Trophoblast cell (in vitro differentiated cells and primary cell): ENCODE measurements at regions not wholly inside any gene's neighbourhood (a gene's known extent, or its start where the extent isn't known, plus 50 kb on each side); places are given as distances from the start of the nearest gene placed in this dataset.

ENCODE experiments used
- DNase-seq, 2 donors: peaks; one replicate each; pipeline ENCODE4 v3.0.0-alpha.2; 2016
- H2AFZ ChIP-seq: 2 replicates; pipeline ENCODE4 v1.6.1; 2013; ENCODE audit warnings: low read length, moderate library complexity, mild to moderate bottlenecking; ENCODE audit not compliant: insufficient read depth, poor library complexity
- H2AK5ac ChIP-seq: 2 replicates; pipeline ENCODE4 v1.6.1; 2013; ENCODE audit warnings: mild to moderate bottlenecking, low read length
- H2BK120ac ChIP-seq: 2 replicates; pipeline ENCODE4 v1.6.1; 2013; ENCODE audit warnings: low read length, mild to moderate bottlenecking, moderate library complexity; ENCODE audit not compliant: insufficient read depth, poor library complexity
- H2BK12ac ChIP-seq: 2 replicates; pipeline ENCODE4 v1.6.1; 2013; ENCODE audit warnings: mild to moderate bottlenecking, low read length, moderate library complexity
- H2BK5ac ChIP-seq: 2 replicates; pipeline ENCODE4 v1.6.1; 2013; ENCODE audit warnings: low read length, low read depth, moderate library complexity, mild to moderate bottlenecking; ENCODE audit not compliant: poor library complexity
- H3K14ac ChIP-seq: 2 replicates; pipeline ENCODE4 v1.6.1; 2013; ENCODE audit warnings: mild to moderate bottlenecking, low read length
- H3K18ac ChIP-seq: 2 replicates; pipeline ENCODE4 v1.6.1; 2013; ENCODE audit warnings: mild to moderate bottlenecking, low read length
- H3K23ac ChIP-seq: 2 replicates; pipeline ENCODE4 v1.6.1; 2013; ENCODE audit warnings: low read length
- H3K27ac ChIP-seq: 2 replicates; pipeline ENCODE4 v1.5.1; 2013; ENCODE audit warnings: low read depth, mild to moderate bottlenecking, inconsistent platforms, low read length, moderate library complexity
- H3K27me3 ChIP-seq: 2 replicates; pipeline ENCODE4 v1.6.1; 2013; ENCODE audit warnings: inconsistent platforms, mild to moderate bottlenecking, low read length, moderate library complexity; ENCODE audit not compliant: insufficient read depth
- H3K36me3 ChIP-seq, 2 experiments: 1 replicate in 1 of 2; 2 replicates in 1 of 2; pipeline ENCODE4 v1.6.1; 2013; ENCODE audit warnings: low read length in 2 of 2, mild to moderate bottlenecking in 2 of 2, moderate library complexity in 1 of 2; ENCODE audit not compliant: insufficient read depth in 2 of 2, control insufficient read depth in 1 of 2
- H3K4ac ChIP-seq: 2 replicates; pipeline ENCODE4 v1.6.1; 2013; ENCODE audit warnings: low read depth, mild to moderate bottlenecking, low read length, moderate library complexity
- H3K4me1 ChIP-seq, 2 experiments: 1 replicate in 1 of 2; 2 replicates in 1 of 2; pipeline ENCODE4 v1.6.1; 2013; ENCODE audit warnings: low read length in 2 of 2, mild to moderate bottlenecking in 2 of 2, moderate library complexity in 1 of 2; ENCODE audit not compliant: insufficient read depth in 2 of 2, control insufficient read depth in 1 of 2
- H3K4me2 ChIP-seq: 2 replicates; pipeline ENCODE4 v1.6.1; 2013; ENCODE audit warnings: inconsistent platforms, mild to moderate bottlenecking, low read length, moderate library complexity
- H3K4me3 ChIP-seq: 2 replicates; pipeline ENCODE4 v1.5.1; 2013; ENCODE audit warnings: mild to moderate bottlenecking, low read depth, low read length, inconsistent platforms
- H3K79me1 ChIP-seq: one replicate; pipeline ENCODE4 v1.6.1; 2013; ENCODE audit warnings: low read length
- H3K79me2 ChIP-seq: 2 replicates; pipeline ENCODE4 v1.6.1; 2013; ENCODE audit warnings: low read length, mild to moderate bottlenecking; ENCODE audit not compliant: control insufficient read depth, insufficient read depth, poor library complexity
- H3K9ac ChIP-seq: 2 replicates; pipeline ENCODE4 v1.6.1; 2013; ENCODE audit warnings: mild to moderate bottlenecking, low read length
- H3K9me3 ChIP-seq: 2 replicates; pipeline ENCODE4 v1.6.1; 2013; ENCODE audit warnings: low read depth, mild to moderate bottlenecking, control low read depth, inconsistent platforms, low read length; ENCODE audit not compliant: insufficient read depth
- H4K12ac ChIP-seq: 2 replicates; pipeline ENCODE4 v1.6.1; 2013; ENCODE audit warnings: low read depth, mild to moderate bottlenecking, low read length, moderate library complexity
- H4K8ac ChIP-seq: 2 replicates; pipeline ENCODE4 v1.6.1; 2013; ENCODE audit warnings: low read depth, mild to moderate bottlenecking, low read length, moderate library complexity
- H4K91ac ChIP-seq: one replicate; pipeline ENCODE4 v1.6.1; 2013; ENCODE audit warnings: low read depth, mild to moderate bottlenecking, low read length, moderate library complexity
- WGBS: extraction: QIAGEN DNeasy Blood & Tissue Kit; methylation state at CpG from one replicate; pipeline ENCODE4 v1.1.7; 2013; ENCODE audit warnings: missing lambda C conversion rate; ENCODE audit not compliant: insufficient read length, insufficient coverage; ENCODE audit errors: extremely low coverage; 5-methylcytosine and 5-hydroxymethylcytosine counted together

DNA sequence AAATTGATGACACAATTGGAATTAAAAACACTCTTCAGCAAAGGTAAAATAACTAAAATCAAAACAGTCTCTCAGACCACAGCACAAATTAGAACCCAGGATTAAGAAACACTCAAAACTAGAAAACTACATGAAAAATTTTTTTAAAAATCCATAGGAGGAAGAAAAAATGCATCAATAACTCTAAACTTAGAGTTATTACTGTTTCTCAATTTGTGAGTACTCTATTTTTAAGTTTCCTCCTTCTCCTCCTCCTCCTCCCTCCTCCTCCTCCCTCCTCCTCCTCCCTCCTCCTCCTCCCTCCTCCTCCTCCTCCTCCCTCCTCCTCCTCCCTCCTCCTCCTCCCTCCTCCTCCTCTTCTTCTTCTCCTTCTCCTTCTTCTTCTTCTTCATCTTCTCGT, 1395.7 kb downstream of the STIM2 start:
- Histone ChIP-seq H3K4me1 (no peaks in the 10 kb centered on the region), H3K18ac (no peak overlapping the region), H2AK5ac (no peak overlapping the region), H4K12ac (no peak overlapping the region), H3K9me3 (no peaks in the 10 kb centered on the region), H3K4me2 (no peak overlapping the region), H3K27me3 (no peaks in the 10 kb centered on the region), H2BK120ac (no peak overlapping the region), H3K79me1 (no peaks in the 10 kb centered on the region), H3K36me3 (no peaks in the 10 kb centered on the region), H3K4ac (no peak overlapping the region), H2BK5ac (no peak overlapping the region), H3K9ac (no peak overlapping the region), H3K14ac (no peak overlapping the region), H3K79me2 (no peaks in the 10 kb centered on the region), H2BK12ac (no peak overlapping the region), H3K4me3 (no peak overlapping the region), H3K23ac (no peak overlapping the region), H4K91ac (no peak overlapping the region), H3K27ac (no peak overlapping the region), H4K8ac (no peak overlapping the region), H2AFZ (no peak overlapping the region)
- no peak for DNase-seq
- no CpG with 5 or more reads among the region's 1 CpG for whole genome bisulfite sequencing

DNA sequence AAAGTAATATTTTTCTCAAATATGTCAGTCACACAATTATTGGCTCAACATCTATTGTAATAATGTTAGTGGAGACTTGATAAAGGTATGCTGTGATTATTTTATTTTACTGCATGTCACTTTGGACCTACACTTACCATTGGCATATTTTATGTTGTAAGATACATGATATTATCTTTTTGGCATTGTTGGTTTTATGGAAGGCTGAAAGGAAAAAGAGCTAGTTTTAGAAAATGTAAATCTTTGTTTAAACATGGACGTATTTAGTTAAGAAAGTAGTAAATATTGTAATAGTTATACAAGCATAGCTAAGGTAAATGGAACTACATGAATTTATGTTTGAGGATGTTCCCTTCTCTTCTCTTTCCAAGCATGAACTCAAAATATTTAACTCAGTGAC, 1399.3 kb downstream of the STIM2 start:
- H2AK5ac ChIP-seq = no peak overlapping the region
- DNase-seq = no peak
- H3K4ac ChIP-seq = no peak overlapping the region
- H3K9ac ChIP-seq = no peak overlapping the region
- no peak overlapping the region for H3K27ac ChIP-seq
- H3K18ac ChIP-seq = no peak overlapping the region
- H4K8ac ChIP-seq = no peak overlapping the region
- no peak overlapping the region for H4K12ac ChIP-seq
- no peaks in the 10 kb centered on the region for H3K9me3 ChIP-seq
- H2BK12ac ChIP-seq = no peak overlapping the region
- H4K91ac ChIP-seq = no peak overlapping the region
- no peak overlapping the region for H3K23ac ChIP-seq
- no CpG with 5 or more reads among the region's 1 CpG for WGBS
- H3K4me2 ChIP-seq = no peak overlapping the region
- H3K14ac ChIP-seq = no peak overlapping the region
- H3K79me1 ChIP-seq = no peaks in the 10 kb centered on the region
- no peaks in the 10 kb centered on the region for H3K27me3 ChIP-seq
- no peaks in the 10 kb centered on the region for H3K79me2 ChIP-seq
- H3K4me1 ChIP-seq = no peaks in the 10 kb centered on the region
- no peaks in the 10 kb centered on the region for H3K36me3 ChIP-seq
- no peak overlapping the region for H3K4me3 ChIP-seq
- no peak overlapping the region for H2BK120ac ChIP-seq
- no peak overlapping the region for H2BK5ac ChIP-seq
- no peak overlapping the region for H2AFZ ChIP-seq

DNA sequence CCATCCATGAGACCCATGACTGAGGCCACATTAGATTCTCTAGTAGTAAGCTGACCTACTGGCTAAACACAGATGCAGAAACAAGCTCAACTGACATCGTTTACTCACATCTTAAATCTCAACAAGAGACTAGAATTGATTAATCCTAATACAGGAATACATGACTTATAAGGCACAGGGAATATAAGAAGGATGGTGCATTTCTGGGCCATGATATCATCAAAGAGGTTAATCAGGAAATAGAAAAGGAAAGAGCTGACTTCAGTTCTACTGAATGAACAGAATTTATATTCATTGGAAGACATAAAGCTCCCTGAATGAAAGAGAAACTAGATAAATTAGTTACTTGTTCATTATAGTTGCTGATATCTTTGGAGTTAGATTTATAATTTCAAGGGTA, 1406.5 kb downstream of the STIM2 start:
- Histone ChIP-seq H3K9me3 (no peaks in the 10 kb centered on the region), H4K91ac (no peak overlapping the region), H3K79me1 (no peaks in the 10 kb centered on the region), H4K12ac (no peak overlapping the region), H3K9ac (no peak overlapping the region), H2BK12ac (no peak overlapping the region), H3K23ac (no peak overlapping the region), H3K27me3 (no peaks in the 10 kb centered on the region), H2BK120ac (no peak overlapping the region), H3K4me1 (no peaks in the 10 kb centered on the region), H2AK5ac (no peak overlapping the region), H3K4me2 (no peak overlapping the region), H2AFZ (no peak overlapping the region), H3K4me3 (no peak overlapping the region), H2BK5ac (no peak overlapping the region), H3K4ac (no peak overlapping the region), H3K36me3 (no peaks in the 10 kb centered on the region), H3K79me2 (no peaks in the 10 kb centered on the region), H4K8ac (no peak overlapping the region), H3K14ac (no peak overlapping the region), H3K27ac (no peak overlapping the region), H3K18ac (no peak overlapping the region)
- no peak for DNase-seq
- no CpG with 5 or more reads among the region's 1 CpG for WGBS

DNA sequence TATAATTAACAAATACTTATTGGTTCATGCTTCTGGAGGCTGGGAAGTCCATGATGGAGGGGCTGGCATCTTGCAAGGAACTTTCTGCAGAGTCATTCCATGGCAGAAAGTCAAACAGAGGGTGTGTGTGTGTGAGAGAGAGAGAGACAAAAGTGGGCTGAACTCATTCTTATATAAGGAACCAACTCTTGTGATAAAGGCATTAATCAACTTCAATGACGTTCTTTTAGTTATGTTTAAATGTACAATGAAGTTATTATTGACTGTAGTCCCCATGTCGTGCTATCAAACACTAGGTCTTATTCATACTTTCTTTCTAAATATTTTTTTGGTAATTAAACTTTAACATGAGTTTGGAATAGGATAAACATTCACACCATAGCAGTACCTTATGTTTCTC, 1408.8 kb downstream of the STIM2 start:
- DNase-seq = no peak
- no CpG with 5 or more reads among the region's 2 CpGs for WGBS
- no peak overlapping the region for H2BK12ac ChIP-seq

More for the DNA sequence above, 1408.8 kb downstream of the STIM2 start:
- no peak overlapping the region for H3K4ac ChIP-seq
- H3K79me2 ChIP-seq = no peaks in the 10 kb centered on the region
- no peaks in the 10 kb centered on the region for H3K27me3 ChIP-seq
- H2AFZ ChIP-seq = no peak overlapping the region
- no peak overlapping the region for H3K4me2 ChIP-seq
- H3K4me3 ChIP-seq = no peak overlapping the region
- H3K27ac ChIP-seq = no peak overlapping the region
- no peak overlapping the region for H3K18ac ChIP-seq
- no peak overlapping the region for H4K12ac ChIP-seq
- no peak overlapping the region for H3K23ac ChIP-seq
- no peak overlapping the region for H2BK5ac ChIP-seq
- H3K9ac ChIP-seq = no peak overlapping the region
- no peak overlapping the region for H4K91ac ChIP-seq
- H3K36me3 ChIP-seq = no peaks in the 10 kb centered on the region
- H3K14ac ChIP-seq = no peak overlapping the region
- H2BK120ac ChIP-seq = no peak overlapping the region
- no peaks in the 10 kb centered on the region for H3K79me1 ChIP-seq
- H4K8ac ChIP-seq = no peak overlapping the region
- no peak overlapping the region for H2AK5ac ChIP-seq
- H3K9me3 ChIP-seq = no peaks in the 10 kb centered on the region
- no peaks in the 10 kb centered on the region for H3K4me1 ChIP-seq
